WI38 (cell line): ENCODE measurements at regions not wholly inside any gene's neighbourhood (a gene's known extent, or its start where the extent isn't known, plus 50 kb on each side); places are given as distances from the start of the nearest gene placed in this dataset.

Experiments
- H3K4me3 ChIP-seq: 2 replicates; pipeline ENCODE4 v1.5.1; 2011; ENCODE audit warnings: low read depth, mild to moderate bottlenecking, control low read depth, low read length
- TF ChIP-seq, protein P1 (sequence below): IDR thresholded peaks from 2 replicates; pipeline ENCODE4 v1.5.1; 2012; ENCODE audit warnings: low read depth, mild to moderate bottlenecking, control low read depth, low read length

DNA sequence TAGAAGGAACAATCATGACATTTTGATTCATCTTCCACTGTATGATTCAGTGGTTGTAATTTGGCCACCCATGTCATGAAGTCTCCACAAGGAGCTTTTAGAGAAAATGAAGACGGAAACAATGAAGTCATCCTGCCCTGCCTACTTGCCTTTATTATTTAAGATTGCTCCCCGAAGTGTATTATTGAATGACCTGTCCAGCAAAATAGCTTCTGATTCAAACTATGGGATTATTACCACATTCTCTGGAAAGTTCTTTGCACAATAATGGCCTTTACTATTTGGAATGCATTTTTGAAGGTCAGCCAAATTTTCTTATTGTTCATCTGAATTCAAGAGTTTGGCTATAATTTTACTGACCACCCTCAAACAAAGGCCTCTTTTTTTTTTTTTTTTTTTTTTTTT is 77.8 kb upstream of the RFC3 start:
- no peak overlapping the region for H3K4me3 ChIP-seq
- TF ChIP-seq, protein P1, sequence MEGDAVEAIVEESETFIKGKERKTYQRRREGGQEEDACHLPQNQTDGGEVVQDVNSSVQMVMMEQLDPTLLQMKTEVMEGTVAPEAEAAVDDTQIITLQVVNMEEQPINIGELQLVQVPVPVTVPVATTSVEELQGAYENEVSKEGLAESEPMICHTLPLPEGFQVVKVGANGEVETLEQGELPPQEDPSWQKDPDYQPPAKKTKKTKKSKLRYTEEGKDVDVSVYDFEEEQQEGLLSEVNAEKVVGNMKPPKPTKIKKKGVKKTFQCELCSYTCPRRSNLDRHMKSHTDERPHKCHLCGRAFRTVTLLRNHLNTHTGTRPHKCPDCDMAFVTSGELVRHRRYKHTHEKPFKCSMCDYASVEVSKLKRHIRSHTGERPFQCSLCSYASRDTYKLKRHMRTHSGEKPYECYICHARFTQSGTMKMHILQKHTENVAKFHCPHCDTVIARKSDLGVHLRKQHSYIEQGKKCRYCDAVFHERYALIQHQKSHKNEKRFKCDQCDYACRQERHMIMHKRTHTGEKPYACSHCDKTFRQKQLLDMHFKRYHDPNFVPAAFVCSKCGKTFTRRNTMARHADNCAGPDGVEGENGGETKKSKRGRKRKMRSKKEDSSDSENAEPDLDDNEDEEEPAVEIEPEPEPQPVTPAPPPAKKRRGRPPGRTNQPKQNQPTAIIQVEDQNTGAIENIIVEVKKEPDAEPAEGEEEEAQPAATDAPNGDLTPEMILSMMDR = no peak

DNA sequence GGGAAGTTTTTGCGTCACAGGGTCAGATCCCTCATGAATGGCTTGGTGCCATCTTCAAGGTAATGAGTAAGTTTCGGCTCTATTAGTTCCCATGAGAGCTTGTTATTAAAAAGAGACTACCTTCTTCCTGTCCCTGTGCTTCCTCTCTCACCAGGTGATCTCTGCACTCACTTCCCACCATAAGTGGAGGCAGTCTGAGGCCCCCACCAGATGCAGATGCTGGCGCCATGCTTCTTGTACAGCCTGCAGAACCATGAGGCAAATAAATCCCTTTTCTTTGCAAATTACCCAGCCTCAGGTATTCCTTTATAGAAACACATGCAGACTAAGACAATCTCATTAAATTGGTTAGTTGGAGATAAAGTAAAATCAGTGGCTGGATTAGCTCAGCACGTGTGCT is 75.6 kb upstream of the RFC3 start:
- H3K4me3 ChIP-seq = no peak overlapping the region
- TF ChIP-seq, protein P1 = no peak

DNA sequence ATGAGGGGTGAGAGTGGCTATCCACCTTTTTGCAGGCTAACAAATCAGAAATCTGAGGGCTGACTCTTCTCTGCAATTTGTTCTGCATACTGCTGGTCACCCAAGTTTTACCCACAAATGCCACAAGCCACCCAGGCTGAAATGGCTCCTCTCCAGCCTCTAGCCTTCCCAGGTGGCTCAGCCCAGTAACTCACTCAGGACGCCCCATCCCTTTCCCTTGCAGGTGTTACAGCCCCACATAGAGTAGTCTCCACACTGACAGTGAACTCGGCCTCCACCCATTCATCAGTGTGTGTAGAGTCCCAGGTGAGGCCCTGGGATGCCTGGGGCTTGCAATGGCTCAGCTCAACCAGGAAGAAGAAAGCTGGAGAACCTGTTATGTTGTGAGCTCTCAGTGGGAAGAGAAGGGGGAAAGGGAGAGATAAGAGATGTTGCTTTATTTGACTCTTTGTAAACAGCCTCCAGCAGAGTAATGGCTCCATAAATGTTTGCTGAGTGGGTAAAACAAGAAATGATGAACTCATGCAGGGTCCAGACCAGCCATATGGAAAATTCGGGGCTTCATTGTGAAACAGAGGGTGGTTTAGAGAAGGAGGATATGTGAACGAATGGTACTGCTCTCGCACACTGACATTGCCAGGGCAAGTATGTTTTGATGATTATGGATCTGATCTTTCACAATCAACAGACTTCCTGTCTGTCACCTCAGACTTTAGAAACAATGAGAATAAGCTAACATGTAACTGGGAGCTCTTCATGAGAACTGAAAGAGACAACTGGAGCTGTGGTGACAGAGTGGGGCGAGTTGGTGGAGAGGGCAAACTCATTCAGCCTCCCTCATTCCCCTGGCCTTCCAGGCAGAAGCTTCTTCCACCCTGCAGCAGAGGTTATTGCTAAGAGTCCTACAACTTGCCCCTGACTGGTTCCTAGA is 74.2 kb upstream of the RFC3 start:
- TF ChIP-seq, protein P1 = no peak

DNA sequence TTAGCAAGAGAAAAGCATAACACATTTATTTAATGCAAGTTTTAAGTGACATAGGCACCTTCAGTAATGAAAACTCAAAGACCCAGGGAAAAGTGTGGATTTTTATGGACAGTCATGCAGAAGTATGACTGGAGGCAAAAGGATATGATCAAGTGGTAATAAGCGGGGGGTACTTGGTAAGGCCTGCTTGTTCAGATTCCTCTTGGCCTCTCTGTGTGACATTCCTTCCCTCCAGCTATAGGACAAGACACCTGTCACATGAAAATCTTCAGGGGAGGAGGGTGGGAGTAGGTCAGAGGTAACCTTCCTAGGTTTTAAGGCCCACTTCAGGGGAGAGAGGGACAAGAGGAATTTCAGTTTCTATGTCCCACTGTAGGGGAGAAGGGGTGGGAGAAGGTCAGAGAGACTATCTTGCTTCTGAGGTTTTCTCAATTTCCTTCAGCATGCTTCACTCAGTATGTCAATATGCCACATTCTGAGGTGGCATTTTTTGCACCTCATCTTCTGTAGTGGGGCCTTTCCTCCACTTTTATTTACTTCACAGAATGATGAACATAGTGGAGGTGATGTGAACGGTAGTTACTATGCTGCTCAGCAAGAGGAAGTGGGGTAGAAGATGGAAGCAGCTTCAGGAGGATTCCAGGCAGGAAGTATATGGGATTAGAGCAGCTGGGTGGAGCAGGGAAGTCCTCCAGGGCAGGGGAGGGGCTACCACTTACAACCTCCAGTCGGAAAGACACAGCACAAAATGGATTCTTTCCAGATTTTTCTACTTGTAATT is 73.2 kb upstream of the RFC3 start:
- no peak overlapping the region for H3K4me3 ChIP-seq
- TF ChIP-seq, protein P1 = no peak

More for the DNA sequence above, 74.2 kb upstream of the RFC3 start:
- no peak overlapping the region for H3K4me3 ChIP-seq

DNA sequence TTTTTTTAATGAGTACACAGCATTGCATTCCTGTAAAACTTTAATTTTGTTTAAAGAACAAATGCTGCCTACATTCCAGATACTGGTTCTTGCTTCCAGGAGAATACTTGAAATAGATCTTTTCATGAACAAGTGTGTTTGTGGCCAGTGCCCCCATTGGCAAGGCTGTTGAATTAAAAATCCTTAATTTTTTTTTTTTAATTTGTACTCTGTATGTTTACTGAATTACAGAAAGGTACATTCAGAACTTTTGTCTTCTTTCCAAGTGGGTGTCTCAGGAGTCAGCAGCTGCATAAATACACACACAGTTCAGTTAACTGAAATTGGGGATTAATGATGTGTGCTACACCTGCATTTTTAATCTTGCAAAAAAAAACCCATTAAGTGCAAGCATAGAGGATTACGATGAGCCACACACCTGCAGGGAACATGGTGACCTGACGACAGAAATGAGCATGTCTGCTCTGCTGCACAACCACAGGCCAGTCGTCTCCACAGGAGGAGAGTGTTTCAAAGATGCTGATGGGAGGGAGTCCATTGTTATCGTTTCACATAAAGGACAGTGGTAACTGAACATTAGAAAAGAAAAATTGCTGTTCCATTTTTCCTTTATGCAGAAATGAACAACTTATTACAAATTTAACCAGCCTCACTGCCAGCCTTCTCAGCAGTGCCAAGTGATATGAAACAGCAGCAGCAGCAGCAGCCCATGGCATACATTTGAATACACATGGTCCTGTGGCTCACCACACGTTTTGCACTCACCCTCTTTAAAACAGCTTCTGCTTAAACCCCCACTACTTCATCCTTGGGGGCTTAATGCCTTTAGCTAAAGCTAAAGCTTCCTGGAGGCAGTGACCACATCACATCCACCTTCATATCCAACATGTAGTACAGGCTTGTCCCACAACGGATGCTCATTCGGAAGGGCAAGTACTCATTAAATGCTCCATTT is 72.3 kb upstream of the RFC3 start:
- no peak overlapping the region for H3K4me3 ChIP-seq
- TF ChIP-seq, protein P1 = no peak

DNA sequence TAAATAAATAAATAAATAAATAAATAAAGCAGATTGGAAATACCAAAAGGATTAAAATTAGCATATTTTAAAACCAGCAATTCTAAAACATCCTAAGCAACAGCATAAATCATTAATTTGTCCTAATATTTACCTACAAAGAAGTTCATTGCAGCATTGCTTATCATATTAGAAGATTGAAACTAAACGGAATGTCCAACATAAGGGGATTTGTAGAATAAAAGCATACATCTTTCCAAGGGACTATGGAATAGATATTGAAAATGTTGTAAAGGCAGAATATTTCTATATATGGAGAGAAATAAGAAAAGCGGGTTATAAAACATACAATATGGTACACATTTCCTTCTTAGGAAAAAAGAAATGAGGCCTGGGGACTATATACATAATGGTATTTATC is 71.1 kb upstream of the RFC3 start:
- TF ChIP-seq, protein P1 = no peak
- no peak overlapping the region for H3K4me3 ChIP-seq
